GM12878 (cell line): ENCODE measurements at regions not wholly inside any gene's neighbourhood (a gene's known extent, or its start where the extent isn't known, plus 50 kb on each side); places are given as distances from the start of the nearest gene placed in this dataset.

ENCODE experiments used
- ATAC-seq: fragments of 200-7000 bp; cut with Tn5 transposase; 3 replicates; pipeline ENCODE4 v1.9.1; 2020; ENCODE audit warnings: mild to moderate bottlenecking, moderate library complexity
- BruUV-seq: library from RNA; stranded (reverse); fragments of 400-500 nt; replicated peaks from 2 replicates; lab custom pipeline; 2021; lab: Mats Ljungman, UMichigan
- CTCF ChIA-PET: fragments of 300-600 bp; sonication (Branson Sonifier 250); formaldehyde crosslinking; extraction: SDS; loops from one replicate; lab custom pipeline; 2021; ENCODE audit warnings: inconsistent platforms; lab: Yijun Ruan, JAX
- POLR2A ChIA-PET: fragments of 350-600 bp; formaldehyde crosslinking; extraction: SDS; loops from one replicate; lab custom pipeline; 2021; ENCODE audit warnings: inconsistent platforms; lab: Charles Lee
- RAD21 ChIA-PET: fragments of 300-600 bp; sonication (Branson Sonifier 250); formaldehyde crosslinking; loops from one replicate; lab custom pipeline; 2023; ENCODE audit warnings: antibody characterized with exemption; ENCODE audit not compliant: unreplicated experiment; lab: Charles Lee
- SMC1A ChIA-PET: fragments of 300-600 bp; sonication (Branson Sonifier 250); formaldehyde crosslinking; loops from one replicate; lab custom pipeline; 2023; ENCODE audit not compliant: unreplicated experiment, uncharacterized antibody; lab: Charles Lee
- DNase-seq: peaks from one replicate; pipeline ENCODE4 v3.0.0-alpha.2; 2011; ENCODE audit warnings: low read depth, low spot score
- FAIRE-seq: peaks from 3 replicates; lab custom pipeline; 2011; peaks lifted over from hg19 to GRCh38; lab: Jason Lieb, UNC
- H2AFZ ChIP-seq: 2 replicates; pipeline ENCODE4 v1.6.0; 2011; ENCODE audit warnings: low read depth, low read length, control low read depth; ENCODE audit not compliant: control insufficient read depth
- H3K27ac ChIP-seq: 2 replicates; pipeline ENCODE4 v1.5.1; 2011; ENCODE audit warnings: control low read depth; ENCODE audit not compliant: control insufficient read depth, insufficient read depth
- H3K27me3 ChIP-seq, 2 experiments: replicated peaks in 1 of 2; 2 replicates each; pipeline versions ENCODE4 v1.6.0 to v1.6.1; 2011; ENCODE audit warnings: low read length in 1 of 2; ENCODE audit not compliant: control insufficient read depth in 2 of 2, insufficient read depth in 2 of 2
- H3K36me3 ChIP-seq, 2 experiments: 2 replicates each; pipeline ENCODE4 v1.5.1; 2011; ENCODE audit warnings: low read length in 1 of 2; ENCODE audit not compliant: control insufficient read depth in 2 of 2, insufficient read depth in 2 of 2
- H3K4me1 ChIP-seq: 2 replicates; pipeline ENCODE4 v1.6.1; 2011; ENCODE audit warnings: mild to moderate bottlenecking, low read length, moderate library complexity, mixed read lengths; ENCODE audit not compliant: control insufficient read depth, insufficient read depth
- H3K4me2 ChIP-seq: 2 replicates; pipeline ENCODE4 v1.6.0; 2011; ENCODE audit warnings: control low read depth; ENCODE audit not compliant: control insufficient read depth, insufficient read depth
- H3K4me3 ChIP-seq: fragments of 200-600 bp; sonication (generic); 2 replicates; pipeline ENCODE4 v1.5.1; 2016
- H3K79me2 ChIP-seq: 2 replicates; pipeline ENCODE4 v1.6.0; 2011; ENCODE audit warnings: low read length; ENCODE audit not compliant: control insufficient read depth, insufficient read depth
- H3K9ac ChIP-seq: 2 replicates; pipeline ENCODE4 v1.8.0; 2011; ENCODE audit warnings: low read length, control low read depth, mixed read lengths; ENCODE audit not compliant: control insufficient read depth, insufficient read depth
- H3K9me3 ChIP-seq: replicated peaks from 3 replicates; pipeline ENCODE4 v1.5.1; 2011; ENCODE audit warnings: mild to moderate bottlenecking, low read length; ENCODE audit not compliant: control insufficient read depth, insufficient read depth
- H4K20me1 ChIP-seq: 2 replicates; pipeline ENCODE4 v1.6.0; 2011; ENCODE audit not compliant: control insufficient read depth, insufficient read depth
- BHLHE40 ChIP-seq, 2 experiments: fragments of 450-650 bp in 1 of 2; IDR thresholded peaks; 2 replicates each; pipeline ENCODE4 v1.6.1; 2011 to 2017; ENCODE audit warnings: low read depth in 2 of 2, borderline replicate concordance in 1 of 2, improper control_type of control experiment in 1 of 2, low read length in 1 of 2, mild to moderate bottlenecking in 1 of 2
- FOXM1 ChIP-seq: IDR thresholded peaks from 2 replicates; pipeline ENCODE4 v1.6.1; 2012; ENCODE audit warnings: low read depth, mild to moderate bottlenecking, inconsistent platforms, low read length, moderate library complexity
- POLR2AphosphoS5 ChIP-seq: IDR thresholded peaks from 2 replicates; pipeline ENCODE4 v1.6.1; 2011; ENCODE audit warnings: mild to moderate bottlenecking, low read length, inconsistent platforms
- RCOR1 ChIP-seq: conservative IDR thresholded peaks from 2 replicates; pipeline ENCODE4 v1.6.1; 2012; ENCODE audit warnings: low read depth, low read length, improper control_type of control experiment
- RELA ChIP-seq: fragments of 450-650 bp; IDR thresholded peaks from 2 replicates; pipeline ENCODE4 v1.8.0; 2014; ENCODE audit warnings: borderline replicate concordance; ENCODE audit not compliant: partially characterized antibody
- SMAD1 ChIP-seq: fragments of 450-650 bp; IDR thresholded peaks from 2 replicates; pipeline ENCODE4 v1.6.1; 2018; ENCODE audit warnings: mild to moderate bottlenecking, low read depth; ENCODE audit not compliant: partially characterized antibody
- SP1 ChIP-seq: IDR thresholded peaks from one replicate; pipeline ENCODE4 v1.6.1; 2011; ENCODE audit warnings: low read depth, low read length
- SREBF1 ChIP-seq: IDR thresholded peaks from 2 replicates; pipeline ENCODE4 v1.6.1; 2012; ENCODE audit warnings: mild to moderate bottlenecking, low read length
- SUZ12 ChIP-seq: fragments of 200-600 bp; sonication (generic); IDR thresholded peaks from one replicate; pipeline ENCODE4 v1.6.1; 2018; ENCODE audit warnings: antibody characterized with exemption, mild to moderate bottlenecking; ENCODE audit not compliant: unreplicated experiment
- ZNF24 ChIP-seq: fragments of 450-650 bp; IDR thresholded peaks from 2 replicates; pipeline ENCODE4 v1.6.1; 2017; ENCODE audit warnings: antibody characterized with exemption, mild to moderate bottlenecking
- ZNF274 ChIP-seq: IDR thresholded peaks from one replicate; pipeline ENCODE4 v1.8.0; 2011; ENCODE audit not compliant: insufficient read length, insufficient read depth
- ZSCAN29 ChIP-seq: fragments of 450-650 bp; IDR thresholded peaks from 2 replicates; pipeline ENCODE4 v1.6.1; 2017; ENCODE audit warnings: mild to moderate bottlenecking, moderate library complexity
- WGBS: methylation state at CpG from one replicate; pipeline ENCODE4 v1.1.6; 2016; ENCODE audit warnings: low lambda C conversion rate; ENCODE audit not compliant: insufficient replicate concordance, insufficient coverage; ENCODE audit errors: missing lambda C conversion rate; 5-methylcytosine and 5-hydroxymethylcytosine counted together
- in situ Hi-C: fragments of 300-500 bp; cut with MboI; formaldehyde crosslinking; loops from 9 replicates; pipeline ENCODE4 v1.14.3; 2018; ENCODE audit warnings: mixed read lengths
- intact Hi-C: fragments of 100-400 bp; cut with micrococcal nuclease; formaldehyde crosslinking; loops from one replicate; pipeline ENCODE4 v1.14.2; 2022; ENCODE audit not compliant: unreplicated experiment
- TF ChIP-seq, protein P1 (sequence below): IDR thresholded peaks from 2 replicates; pipeline ENCODE4 v1.6.1; 2012; ENCODE audit warnings: low read depth, low read length, improper control_type of control experiment
- TF ChIP-seq, protein P2 (sequence below): IDR thresholded peaks from 2 replicates; pipeline ENCODE4 v1.6.1; 2011; ENCODE audit warnings: borderline replicate concordance, low read depth, mild to moderate bottlenecking, moderate library complexity, mixed read lengths, low read length; ENCODE audit not compliant: insufficient read depth; ENCODE audit errors: extremely low read length
- TF ChIP-seq, protein P3 (sequence below): fragments of 150-350 bp; IDR thresholded peaks from 2 replicates; pipeline ENCODE4 v1.6.1; 2014; ENCODE audit warnings: mild to moderate bottlenecking, low read depth, low read length

DNA sequence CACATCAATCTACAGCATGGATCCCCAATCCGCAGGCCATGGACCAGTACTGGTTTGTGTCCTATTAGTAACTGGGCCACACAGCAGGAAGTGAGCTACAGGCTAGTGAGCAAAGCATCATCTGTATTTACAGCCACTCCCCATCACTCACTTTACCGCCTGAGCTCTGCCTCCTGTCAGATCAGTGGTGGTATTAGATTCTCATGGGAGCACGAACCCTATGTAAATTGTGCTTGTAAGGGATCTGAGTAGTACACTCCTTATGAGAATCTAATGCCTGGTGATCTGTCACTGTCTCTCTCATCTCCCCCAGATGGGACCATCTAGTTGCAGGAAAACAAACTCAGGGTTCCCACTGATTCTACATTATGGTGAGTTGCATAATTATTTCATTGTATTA is 212.7 kb upstream of the FAM174A start:
- RAD21 ChIA-PET: no interaction called here
- no TSS peak for BruUV-seq

DNA sequence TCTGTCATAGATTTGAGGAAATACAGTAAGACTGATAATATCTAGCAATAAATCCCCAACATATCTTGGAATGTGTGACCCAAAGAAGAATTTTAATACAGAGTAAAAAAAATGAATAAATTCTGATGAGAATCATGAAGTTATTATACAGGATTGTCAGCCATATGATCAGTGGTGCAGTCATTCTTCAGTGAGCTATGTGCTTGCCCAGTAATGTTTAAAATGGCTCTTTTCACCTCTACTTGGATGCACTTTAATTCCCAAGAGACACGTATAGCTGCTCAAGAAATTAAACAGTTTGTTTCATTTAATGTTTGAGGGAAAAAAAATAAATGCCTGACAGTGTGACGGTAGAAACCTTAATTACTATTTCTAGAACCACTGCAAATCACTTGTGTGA is 215.3 kb upstream of the FAM174A start:
- Histone ChIP-seq H4K20me1 (no peaks in the 10 kb centered on the region), H3K4me3 (no peak overlapping the region), H3K9ac (no peak overlapping the region)
- FAIRE-seq: no peak
- intact Hi-C loops (no loop called here), in situ Hi-C loops (no loop called here)
- TF ChIP-seq SUZ12 (no peak), ZNF24 (no peak), SREBF1 (no peak), ZSCAN29 (no peak), SP1 (no peak), ZNF274 (no peak), POLR2AphosphoS5 (no peak), SMAD1 (no peak), FOXM1 (no peak), RCOR1 (no peak), RELA (no peak)
- TF ChIP-seq, protein P1, sequence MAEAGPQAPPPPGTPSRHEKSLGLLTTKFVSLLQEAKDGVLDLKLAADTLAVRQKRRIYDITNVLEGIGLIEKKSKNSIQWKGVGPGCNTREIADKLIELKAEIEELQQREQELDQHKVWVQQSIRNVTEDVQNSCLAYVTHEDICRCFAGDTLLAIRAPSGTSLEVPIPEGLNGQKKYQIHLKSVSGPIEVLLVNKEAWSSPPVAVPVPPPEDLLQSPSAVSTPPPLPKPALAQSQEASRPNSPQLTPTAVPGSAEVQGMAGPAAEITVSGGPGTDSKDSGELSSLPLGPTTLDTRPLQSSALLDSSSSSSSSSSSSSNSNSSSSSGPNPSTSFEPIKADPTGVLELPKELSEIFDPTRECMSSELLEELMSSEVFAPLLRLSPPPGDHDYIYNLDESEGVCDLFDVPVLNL: no peak
- TF ChIP-seq, protein P2, sequence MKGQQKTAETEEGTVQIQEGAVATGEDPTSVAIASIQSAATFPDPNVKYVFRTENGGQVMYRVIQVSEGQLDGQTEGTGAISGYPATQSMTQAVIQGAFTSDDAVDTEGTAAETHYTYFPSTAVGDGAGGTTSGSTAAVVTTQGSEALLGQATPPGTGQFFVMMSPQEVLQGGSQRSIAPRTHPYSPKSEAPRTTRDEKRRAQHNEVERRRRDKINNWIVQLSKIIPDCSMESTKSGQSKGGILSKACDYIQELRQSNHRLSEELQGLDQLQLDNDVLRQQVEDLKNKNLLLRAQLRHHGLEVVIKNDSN: no peak
- TF ChIP-seq, protein P3, sequence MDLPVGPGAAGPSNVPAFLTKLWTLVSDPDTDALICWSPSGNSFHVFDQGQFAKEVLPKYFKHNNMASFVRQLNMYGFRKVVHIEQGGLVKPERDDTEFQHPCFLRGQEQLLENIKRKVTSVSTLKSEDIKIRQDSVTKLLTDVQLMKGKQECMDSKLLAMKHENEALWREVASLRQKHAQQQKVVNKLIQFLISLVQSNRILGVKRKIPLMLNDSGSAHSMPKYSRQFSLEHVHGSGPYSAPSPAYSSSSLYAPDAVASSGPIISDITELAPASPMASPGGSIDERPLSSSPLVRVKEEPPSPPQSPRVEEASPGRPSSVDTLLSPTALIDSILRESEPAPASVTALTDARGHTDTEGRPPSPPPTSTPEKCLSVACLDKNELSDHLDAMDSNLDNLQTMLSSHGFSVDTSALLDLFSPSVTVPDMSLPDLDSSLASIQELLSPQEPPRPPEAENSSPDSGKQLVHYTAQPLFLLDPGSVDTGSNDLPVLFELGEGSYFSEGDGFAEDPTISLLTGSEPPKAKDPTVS: no peak
- TF ChIP-seq, all 136 proteins: peak for 0
- POLR2A ChIA-PET: no interaction called here
- 3% methylated on average over 2 of the region's 2 CpGs for WGBS
- H3K27me3 ChIP-seq: no peaks in the 10 kb centered on the region
- no peaks in the 10 kb centered on the region for H3K79me2 ChIP-seq
- H3K9me3 ChIP-seq: no peaks in the 10 kb centered on the region
- no peak overlapping the region for H3K4me2 ChIP-seq
- no peaks in the 10 kb centered on the region for H3K36me3 ChIP-seq
- SMC1A ChIA-PET: no interaction called here
- DNase-seq (no peak), ATAC-seq (no peak)
- no peaks in the 10 kb centered on the region for H3K4me1 ChIP-seq
- H2AFZ ChIP-seq: no peak overlapping the region
- H3K27ac ChIP-seq: no peak overlapping the region
- CTCF ChIA-PET: no interaction called here
- RAD21 ChIA-PET: no interaction called here
- BruUV-seq: no TSS peak

More for the DNA sequence above, 212.7 kb upstream of the FAM174A start:
- in situ Hi-C loops (no loop called here), intact Hi-C loops (no loop called here)
- H3K36me3 ChIP-seq: no peaks in the 10 kb centered on the region
- ChIA-PET CTCF (interaction anchor here (1.1 kb wide), 1 partner anchor 8 kb away, joined by 3 read pairs; no protein-coding TSS in a partner anchor), SMC1A (no interaction called here), POLR2A (no interaction called here)
- H3K9me3 ChIP-seq: no peaks in the 10 kb centered on the region
- H3K27ac ChIP-seq: no peak overlapping the region
- H3K79me2 ChIP-seq: no peaks in the 10 kb centered on the region
- no peak overlapping the region for H2AFZ ChIP-seq
- no peaks in the 10 kb centered on the region for H3K4me1 ChIP-seq
- H4K20me1 ChIP-seq: no peaks in the 10 kb centered on the region
- TF ChIP-seq BHLHE40 (IDR thresholded peaks at IDR 0.05; ENCODE audit: borderline replicate concordance in 1 of 2, low read depth in 2 of 2, low read length in 1 of 2): no peak
- H3K4me3 ChIP-seq: no peak overlapping the region
- no peaks in the 10 kb centered on the region; a peak in 1 of 4 replicates for H3K27me3 ChIP-seq
- no peak overlapping the region for H3K4me2 ChIP-seq
- FAIRE-seq: no peak
- 50% methylated on average over 3 of the region's 3 CpGs for WGBS
- no peak for DNase-seq
- ATAC-seq: no peak
- H3K9ac ChIP-seq: no peak overlapping the region
